Islet precursor cell (in vitro differentiated cells): ENCODE measurements at regions not wholly inside any gene's neighbourhood (a gene's known extent, or its start where the extent isn't known, plus 50 kb on each side); places are given as distances from the start of the nearest gene placed in this dataset.
"Not testable (repeated sequence)": the region's sequence is repeated elsewhere in the genome, so short reads cannot be mapped to it uniquely, and the experiment has no call there.

ENCODE experiments used
- DNase-seq: peaks from one replicate; pipeline ENCODE4 v3.0.0-alpha.2; 2018

GRCh38 chr22:11352287-11352686 is 4175.7 kb upstream of the OR11H1 start:
- not testable (repeated sequence) for DNase-seq

GRCh38 chr22:11360632-11361031 is 4167.4 kb upstream of the OR11H1 start:
- DNase-seq, result no peak

GRCh38 chr22:11361496-11361895 is 4166.5 kb upstream of the OR11H1 start:
- DNase-seq, result not testable (repeated sequence)

- DNase-seq, result not testable (repeated sequence)
These were observed 4158.2 kb upstream of the OR11H1 start for GRCh38 chr22:11369612-11370307.

GRCh38 chr22:11370311-11370710 is 4157.7 kb upstream of the OR11H1 start:
- DNase-seq, result not testable (repeated sequence)
